ENCODE measurements at regions not wholly inside any gene's neighbourhood (a gene's known extent, or its start where the extent isn't known, plus 50 kb on each side); places are given as distances from the start of the nearest gene placed in this dataset.
"Not testable (repeated sequence)": the region's sequence is repeated elsewhere in the genome, so short reads cannot be mapped to it uniquely, and the experiment has no call there.

- Mint-ChIP-seq H3K4me3 (no peak overlapping the region), H3K9me3 (no peaks in the 10 kb centered on the region), H3K27me3 (peaks cover 9% of the 10 kb centered on the region), H3K36me3 (ENCODE audit: low read depth) (no peaks in the 10 kb centered on the region), H3K27ac (no peak overlapping the region), H3K4me1 (ENCODE audit: low read depth) (no peaks in the 10 kb centered on the region)
These were observed 397.7 kb downstream of the RPS6KC1 start for GRCh38 chr1:213448776-213449175.

- H3K4me1 Mint-ChIP-seq (ENCODE audit: low read depth): no peaks in the 10 kb centered on the region
- H3K9me3 Mint-ChIP-seq: no peaks in the 10 kb centered on the region
- H3K36me3 Mint-ChIP-seq (ENCODE audit: low read depth): no peaks in the 10 kb centered on the region
- peaks cover 5% of the 10 kb centered on the region for H3K27me3 Mint-ChIP-seq
- no peak overlapping the region for H3K4me3 Mint-ChIP-seq
- no peak overlapping the region for H3K27ac Mint-ChIP-seq
These were observed 401.5 kb downstream of the RPS6KC1 start for GRCh38 chr1:213452501-213452900.

- Mint-ChIP-seq H3K9me3 (no peaks in the 10 kb centered on the region), H3K27me3 (no peaks in the 10 kb centered on the region), H3K27ac (no peak overlapping the region), H3K36me3 (ENCODE audit: low read depth) (no peaks in the 10 kb centered on the region), H3K4me1 (ENCODE audit: low read depth) (no peaks in the 10 kb centered on the region), H3K4me3 (no peak overlapping the region)
These were observed 406.1 kb downstream of the RPS6KC1 start for GRCh38 chr1:213457186-213457585.

- Mint-ChIP-seq H3K9me3 (no peaks in the 10 kb centered on the region), H3K4me3 (no peak overlapping the region), H3K36me3 (ENCODE audit: low read depth) (no peaks in the 10 kb centered on the region), H3K27ac (no peak overlapping the region), H3K4me1 (ENCODE audit: low read depth) (no peaks in the 10 kb centered on the region), H3K27me3 (no peaks in the 10 kb centered on the region)
These were observed 406.7 kb downstream of the RPS6KC1 start for GRCh38 chr1:213457733-213458132.

- not testable (repeated sequence) for H3K9me3 Mint-ChIP-seq; H3K27ac Mint-ChIP-seq; H3K36me3 Mint-ChIP-seq (ENCODE audit: low read depth); H3K4me3 Mint-ChIP-seq; H3K27me3 Mint-ChIP-seq; H3K4me1 Mint-ChIP-seq (ENCODE audit: low read depth)
These were observed 411.3 kb downstream of the RPS6KC1 start for GRCh38 chr1:213462374-213462773.

GRCh38 chr1:213464786-213465460 lies 413.9 kb downstream of the RPS6KC1 start:
- Mint-ChIP-seq H3K27me3 (peaks cover 8% of the 10 kb centered on the region), H3K4me1 (ENCODE audit: low read depth) (no peaks in the 10 kb centered on the region), H3K9me3 (no peaks in the 10 kb centered on the region), H3K27ac (no peak overlapping the region), H3K4me3 (no peak overlapping the region), H3K36me3 (ENCODE audit: low read depth) (no peaks in the 10 kb centered on the region)

GRCh38 chr1:213466541-213466940 lies 415.5 kb downstream of the RPS6KC1 start:
- no peaks in the 10 kb centered on the region for H3K36me3 Mint-ChIP-seq (ENCODE audit: low read depth)
- no peaks in the 10 kb centered on the region for H3K4me1 Mint-ChIP-seq (ENCODE audit: low read depth)
- H3K4me3 Mint-ChIP-seq: no peak overlapping the region
- H3K9me3 Mint-ChIP-seq: no peaks in the 10 kb centered on the region
- H3K27ac Mint-ChIP-seq: no peak overlapping the region
- peaks cover 8% of the 10 kb centered on the region for H3K27me3 Mint-ChIP-seq

GRCh38 chr1:213474054-213474453 lies 423.0 kb downstream of the RPS6KC1 start:
- H3K27ac Mint-ChIP-seq: no peak overlapping the region
- H3K27me3 Mint-ChIP-seq: no peaks in the 10 kb centered on the region
- no peaks in the 10 kb centered on the region for H3K4me1 Mint-ChIP-seq (ENCODE audit: low read depth)
- H3K4me3 Mint-ChIP-seq: no peak overlapping the region
- H3K36me3 Mint-ChIP-seq (ENCODE audit: low read depth): no peaks in the 10 kb centered on the region
- H3K9me3 Mint-ChIP-seq: no peaks in the 10 kb centered on the region

- no peaks in the 10 kb centered on the region for H3K36me3 Mint-ChIP-seq (ENCODE audit: low read depth)
- H3K27ac Mint-ChIP-seq: no peak overlapping the region
- peaks cover 4% of the 10 kb centered on the region for H3K9me3 Mint-ChIP-seq
- peaks cover 16% of the 10 kb centered on the region for H3K27me3 Mint-ChIP-seq
- H3K4me3 Mint-ChIP-seq: no peak overlapping the region
- no peaks in the 10 kb centered on the region for H3K4me1 Mint-ChIP-seq (ENCODE audit: low read depth)
These were observed 430.4 kb downstream of the RPS6KC1 start for GRCh38 chr1:213481395-213481794.

- Mint-ChIP-seq H3K27me3 (peaks cover 16% of the 10 kb centered on the region), H3K27ac (no peak overlapping the region), H3K9me3 (peaks cover 4% of the 10 kb centered on the region), H3K4me3 (no peak overlapping the region), H3K4me1 (ENCODE audit: low read depth) (no peaks in the 10 kb centered on the region), H3K36me3 (ENCODE audit: low read depth) (no peaks in the 10 kb centered on the region)
These were observed 433.3 kb downstream of the RPS6KC1 start for GRCh38 chr1:213484333-213484732.

GRCh38 chr1:213484758-213485157 lies 433.7 kb downstream of the RPS6KC1 start:
- Mint-ChIP-seq H3K4me3 (no peak overlapping the region), H3K27ac (no peak overlapping the region), H3K4me1 (ENCODE audit: low read depth) (no peaks in the 10 kb centered on the region), H3K27me3 (peaks cover 21% of the 10 kb centered on the region), H3K36me3 (ENCODE audit: low read depth) (no peaks in the 10 kb centered on the region), H3K9me3 (peaks cover 4% of the 10 kb centered on the region)

GRCh38 chr1:213486488-213486887 lies 435.4 kb downstream of the RPS6KC1 start:
- peaks cover 19% of the 10 kb centered on the region for H3K27me3 Mint-ChIP-seq

GRCh38 chr1:213491468-213491867 lies 440.4 kb downstream of the RPS6KC1 start:
- Mint-ChIP-seq H3K4me1 (ENCODE audit: low read depth) (no peaks in the 10 kb centered on the region), H3K4me3 (no peak overlapping the region), H3K9me3 (no peaks in the 10 kb centered on the region), H3K27me3 (peaks cover 18% of the 10 kb centered on the region), H3K36me3 (ENCODE audit: low read depth) (no peaks in the 10 kb centered on the region), H3K27ac (no peak overlapping the region)

More at GRCh38 chr1:213486488-213486887, 435.4 kb downstream of the RPS6KC1 start:
- Mint-ChIP-seq H3K27ac (no peak overlapping the region), H3K9me3 (peaks cover 4% of the 10 kb centered on the region), H3K36me3 (ENCODE audit: low read depth) (no peaks in the 10 kb centered on the region), H3K4me1 (ENCODE audit: low read depth) (no peaks in the 10 kb centered on the region), H3K4me3 (no peak overlapping the region)

- no peaks in the 10 kb centered on the region for H3K4me1 Mint-ChIP-seq (ENCODE audit: low read depth)
- H3K27me3 Mint-ChIP-seq: peaks cover 18% of the 10 kb centered on the region
- no peaks in the 10 kb centered on the region for H3K9me3 Mint-ChIP-seq
- H3K36me3 Mint-ChIP-seq (ENCODE audit: low read depth): no peaks in the 10 kb centered on the region
- H3K27ac Mint-ChIP-seq: no peak overlapping the region
- no peak overlapping the region for H3K4me3 Mint-ChIP-seq
These were observed 441.4 kb downstream of the RPS6KC1 start for GRCh38 chr1:213492161-213493041.

GRCh38 chr1:213499444-213499843 lies 448.4 kb downstream of the RPS6KC1 start:
- H3K4me1 Mint-ChIP-seq (ENCODE audit: low read depth): no peaks in the 10 kb centered on the region

More at GRCh38 chr1:213499444-213499843, 448.4 kb downstream of the RPS6KC1 start:
- no peaks in the 10 kb centered on the region for H3K36me3 Mint-ChIP-seq (ENCODE audit: low read depth)
- no peaks in the 10 kb centered on the region for H3K9me3 Mint-ChIP-seq
- H3K4me3 Mint-ChIP-seq: no peak overlapping the region
- peaks cover 5% of the 10 kb centered on the region for H3K27me3 Mint-ChIP-seq
- no peak overlapping the region for H3K27ac Mint-ChIP-seq

Data from stimulated activated naive CD8-positive, alpha-beta T cell treated with anti-CD3 and anti-CD28 coated beads, Interleukin-15, Interleukin-2, amounts not matched to agents 100 ng/mL and 50 ng/mL, for 24 hours (primary cell).